Right lobe of liver (tissue), 4 donors: ENCODE measurements at regions not wholly inside any gene's neighbourhood (a gene's known extent, or its start where the extent isn't known, plus 50 kb on each side); places are given as distances from the start of the nearest gene placed in this dataset.

Experiments
- CTCF ChIP-seq, 4 donors: fragments of 200-600 bp in 3 of 4; fragments of 450-650 bp in 1 of 4; IDR thresholded peaks; one replicate each; pipeline versions ENCODE4 v1.5.1 to v1.8.0; 2016 to 2022; ENCODE audit warnings: antibody characterized with exemption in 4 of 4, mild to moderate bottlenecking in 2 of 4
- POLR2A ChIP-seq: fragments of 450-650 bp; IDR thresholded peaks from one replicate; pipeline ENCODE4 v1.6.1; 2017; ENCODE audit warnings: antibody characterized with exemption, mild to moderate bottlenecking
- donor health status: DM: no; HTN: no; CAD: no.
- donor health status: DM: no; HTN: no; CAD: no.
- donor health status: DM: no; HTN: yes; CAD: no.

GRCh38 chr4:114512595-114513295 is 85.9 kb upstream of the UGT8 start:
- TF ChIP-seq CTCF (IDR thresholded peaks at IDR 0.05) (no peak), POLR2A (no peak)
